ENCODE measurements at regions not wholly inside any gene's neighbourhood (a gene's known extent, or its start where the extent isn't known, plus 50 kb on each side); places are given as distances from the start of the nearest gene placed in this dataset.

GRCh38 chr17:49918591-49918990 lies 50.4 kb upstream of the DLX4 start:
- no peak overlapping the region for H3K4me3 ChIP-seq (ENCODE audit: low read depth, low read length)
- TF ChIP-seq CTCF (IDR thresholded peaks at IDR 0.05; ENCODE audit: insufficient read depth, low read depth, low read length, missing control alignments) = no peak
- no peak for DNase-seq (ENCODE audit: low read depth)
